Lower leg skin (tissue), 3 donors: ENCODE measurements at regions not wholly inside any gene's neighbourhood (a gene's known extent, or its start where the extent isn't known, plus 50 kb on each side); places are given as distances from the start of the nearest gene placed in this dataset.

Source experiments
- POLR2A ChIP-seq, 2 donors: fragments of 450-650 bp; IDR thresholded peaks; one replicate each; pipeline ENCODE4 v1.6.1; 2016 to 2017; ENCODE audit warnings: antibody characterized with exemption in 2 of 2, mild to moderate bottlenecking in 1 of 2, moderate library complexity in 1 of 2
- TF ChIP-seq, protein P1 (sequence below), 3 donors: fragments of 450-650 bp; IDR thresholded peaks; one replicate each; pipeline ENCODE4 v1.5.1; 2016; ENCODE audit warnings: antibody characterized with exemption in 3 of 3, mild to moderate bottlenecking in 3 of 3, moderate library complexity in 2 of 3

DNA sequence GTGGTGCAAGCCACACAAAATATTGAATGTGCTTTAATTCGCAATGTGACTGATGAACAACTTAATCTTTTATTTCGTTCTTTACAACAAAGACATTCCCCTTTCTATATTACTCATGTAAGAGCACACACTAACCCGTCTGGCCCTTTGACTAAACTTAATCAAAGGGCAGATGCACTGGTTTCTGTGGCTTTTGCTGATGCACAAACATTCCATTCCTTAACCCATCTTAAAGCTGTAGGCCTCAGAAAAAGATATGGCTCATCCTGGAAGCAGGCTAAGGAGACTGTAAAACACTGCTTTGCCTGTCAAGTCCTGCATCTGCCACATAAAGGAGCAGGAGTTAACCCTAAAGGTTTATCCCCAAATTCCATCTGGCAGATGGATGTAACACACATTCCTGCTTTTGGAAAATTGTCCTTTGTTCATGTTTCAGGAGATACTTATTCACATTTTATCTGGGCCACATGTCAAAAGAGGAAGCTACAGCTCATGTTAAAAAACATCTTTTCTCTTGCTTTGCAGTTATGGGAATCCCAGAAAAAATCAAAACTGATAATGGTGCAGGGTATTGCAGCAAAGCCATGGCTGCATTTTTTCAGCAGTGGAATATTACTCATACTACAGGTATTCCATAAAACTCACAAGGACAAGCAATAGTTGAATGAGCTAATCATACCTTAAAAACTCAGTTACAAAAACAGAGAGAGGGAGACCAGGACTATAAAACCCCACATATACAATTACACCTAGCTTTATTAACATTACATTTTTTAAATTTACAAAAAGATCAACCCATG lies 137.2 kb downstream of the AHSP start:
- TF ChIP-seq, protein P1, sequence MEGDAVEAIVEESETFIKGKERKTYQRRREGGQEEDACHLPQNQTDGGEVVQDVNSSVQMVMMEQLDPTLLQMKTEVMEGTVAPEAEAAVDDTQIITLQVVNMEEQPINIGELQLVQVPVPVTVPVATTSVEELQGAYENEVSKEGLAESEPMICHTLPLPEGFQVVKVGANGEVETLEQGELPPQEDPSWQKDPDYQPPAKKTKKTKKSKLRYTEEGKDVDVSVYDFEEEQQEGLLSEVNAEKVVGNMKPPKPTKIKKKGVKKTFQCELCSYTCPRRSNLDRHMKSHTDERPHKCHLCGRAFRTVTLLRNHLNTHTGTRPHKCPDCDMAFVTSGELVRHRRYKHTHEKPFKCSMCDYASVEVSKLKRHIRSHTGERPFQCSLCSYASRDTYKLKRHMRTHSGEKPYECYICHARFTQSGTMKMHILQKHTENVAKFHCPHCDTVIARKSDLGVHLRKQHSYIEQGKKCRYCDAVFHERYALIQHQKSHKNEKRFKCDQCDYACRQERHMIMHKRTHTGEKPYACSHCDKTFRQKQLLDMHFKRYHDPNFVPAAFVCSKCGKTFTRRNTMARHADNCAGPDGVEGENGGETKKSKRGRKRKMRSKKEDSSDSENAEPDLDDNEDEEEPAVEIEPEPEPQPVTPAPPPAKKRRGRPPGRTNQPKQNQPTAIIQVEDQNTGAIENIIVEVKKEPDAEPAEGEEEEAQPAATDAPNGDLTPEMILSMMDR (IDR thresholded peaks at IDR 0.05) = no peak
- TF ChIP-seq POLR2A (IDR thresholded peaks at IDR 0.05) = no peak
